ENCODE measurements at regions not wholly inside any gene's neighbourhood (a gene's known extent, or its start where the extent isn't known, plus 50 kb on each side); places are given as distances from the start of the nearest gene placed in this dataset.
A peak's percentile ranks its signal among the peaks of the same experiment; 100 is the strongest.

DNA sequence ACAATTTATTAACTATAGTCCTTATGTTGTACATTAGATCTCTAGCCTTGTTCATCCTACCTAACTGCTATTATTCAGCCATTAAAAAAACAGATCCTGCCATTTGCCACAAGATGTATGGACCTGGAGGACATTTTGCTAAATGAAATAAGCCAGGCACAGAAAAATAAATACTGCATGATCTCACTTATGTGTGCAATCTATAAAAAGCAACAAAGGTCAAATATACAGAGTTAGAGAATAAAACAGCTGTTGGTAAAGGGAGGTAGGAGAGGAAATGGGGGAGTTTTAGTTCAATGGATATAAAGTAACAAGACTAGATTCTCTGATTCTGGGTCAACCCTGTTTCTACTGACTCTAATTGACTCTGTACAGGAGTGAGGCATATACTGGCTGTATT lies 103.3 kb upstream of the FAM9C start:
- Histone ChIP-seq H2AK5ac (ENCODE audit: low read depth, low read length) (no peak overlapping the region), H3K27ac (ENCODE audit: insufficient read depth, low read length) (no peak overlapping the region), H3K4me2 (ENCODE audit: low read depth, low read length) (no peak overlapping the region), H2AK9ac (replicated peaks; ENCODE audit: low read depth, low read length, poor library complexity) (no peak overlapping the region), H2BK120ac (ENCODE audit: low read depth, low read length) (peak overlapping the region; percentile 6; the same call in 1 of the 2 replicates), H3K4me1 (ENCODE audit: control insufficient read depth, insufficient read depth, low read length) (peaks cover 3% of the 10 kb centered on the region; the same call in 1 of the 2 replicates), H4K8ac (ENCODE audit: low read depth in 2 of 2, low read length in 2 of 2) (no peak overlapping the region), H3K9ac (ENCODE audit: low read depth, low read length) (no peak overlapping the region), H3K36me3 (ENCODE audit: control insufficient read depth, insufficient read depth, low read length) (no peaks in the 10 kb centered on the region), H3K14ac (replicated peaks; ENCODE audit: low read depth, low read length) (no peak overlapping the region), H3K4me3 (ENCODE audit: insufficient read depth, low read depth, low read length) (no peak overlapping the region), H3K56ac (ENCODE audit: extremely low read depth, insufficient read depth, low read length) (no peak overlapping the region), H3K79me1 (ENCODE audit: low read depth in 1 of 2, low read length in 2 of 2) (no peaks in the 10 kb centered on the region), H3K9me1 (ENCODE audit: insufficient read depth, low read length) (no peaks in the 10 kb centered on the region), H3K4ac (ENCODE audit: low read depth, low read length) (no peak overlapping the region), H4K20me1 (ENCODE audit: insufficient read depth, low read length) (no peaks in the 10 kb centered on the region), H3K9me3 (ENCODE audit: control insufficient read depth, insufficient read depth, low read length) (peaks cover 2% of the 10 kb centered on the region; the same call in 1 of the 2 replicates), H3K23ac (ENCODE audit: low read depth, low read length) (no peak overlapping the region), H4K91ac (ENCODE audit: insufficient read depth, low read depth, low read length) (no peak overlapping the region), H2BK5ac (ENCODE audit: low read depth, low read length, poor library complexity, severe bottlenecking) (peak overlapping the region; percentile 32), H2AFZ (replicated peaks; ENCODE audit: low read length, poor library complexity) (no peak overlapping the region), H4K5ac (ENCODE audit: low read depth, low read length) (no peak overlapping the region), H2BK15ac (ENCODE audit: low read depth, low read length) (no peak overlapping the region), H3K18ac (ENCODE audit: low read depth, low read length) (no peak overlapping the region; the same call in 1 of the 2 replicates), H3K27me3 (ENCODE audit: control insufficient read depth, insufficient read depth, low read length) (no peaks in the 10 kb centered on the region), H2BK20ac (ENCODE audit: low read depth, low read length) (no peak overlapping the region)
- dilution Hi-C loops (cut with HindIII; ENCODE audit: low sequenced_read_pairs, unreplicated experiment) (no loop called here), in situ Hi-C loops (cut with MboI; ENCODE audit: low sequenced_read_pairs) (no loop called here), intact Hi-C loops (cut with micrococcal nuclease) (no loop called here)
- no peak for ATAC-seq (ENCODE audit: low read depth)
- ChIA-PET CTCF (no interaction called here), POLR2A (ENCODE audit: unreplicated experiment) (no interaction called here)
- DNase-seq = peak; percentile 58
- no TSS peak for BruUV-seq (replicated peaks)
- no peak for TF ChIP-seq RAD21 (IDR thresholded peaks at IDR 0.05; ENCODE audit: low read length)
- TF ChIP-seq, protein P1, sequence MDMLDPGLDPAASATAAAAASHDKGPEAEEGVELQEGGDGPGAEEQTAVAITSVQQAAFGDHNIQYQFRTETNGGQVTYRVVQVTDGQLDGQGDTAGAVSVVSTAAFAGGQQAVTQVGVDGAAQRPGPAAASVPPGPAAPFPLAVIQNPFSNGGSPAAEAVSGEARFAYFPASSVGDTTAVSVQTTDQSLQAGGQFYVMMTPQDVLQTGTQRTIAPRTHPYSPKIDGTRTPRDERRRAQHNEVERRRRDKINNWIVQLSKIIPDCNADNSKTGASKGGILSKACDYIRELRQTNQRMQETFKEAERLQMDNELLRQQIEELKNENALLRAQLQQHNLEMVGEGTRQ (IDR thresholded peaks at IDR 0.05; ENCODE audit: low read depth, low read length) = no peak
- TF ChIP-seq CHD1 (IDR thresholded peaks at IDR 0.05; ENCODE audit: low read depth, low read length) = no peak
- TF ChIP-seq RFX5 (IDR thresholded peaks at IDR 0.05; ENCODE audit: low read depth, low read length) = no peak
